Pancreas (tissue), 10 donors: ENCODE measurements at regions not wholly inside any gene's neighbourhood (a gene's known extent, or its start where the extent isn't known, plus 50 kb on each side); places are given as distances from the start of the nearest gene placed in this dataset.

Source experiments
- ATAC-seq, 4 donors: fragments of 200-7000 bp; cut with Tn5 transposase; one replicate each; pipeline versions ENCODE4 v1.8.0 to v1.9.1; 2020; ENCODE audit warnings: mild to moderate bottlenecking in 4 of 4, moderate library complexity in 4 of 4
- DNase-seq, 6 donors: peaks; one replicate each; pipeline ENCODE4 v3.0.0-alpha.2; 2020
- FAIRE-seq: peaks from 2 replicates; lab custom pipeline; 2012; peaks lifted over from hg19 to GRCh38; lab: Jason Lieb, UNC
- H3K27ac ChIP-seq, 4 donors: fragments of 200-600 bp; sonication (generic); 1 replicate in 3 of 4; 2 replicates in 1 of 4; pipeline versions ENCODE4 v1.5.0 to v1.8.0; 2020
- H3K27me3 ChIP-seq, 4 donors: fragments of 200-600 bp; one replicate each; pipeline ENCODE4 v1.8.0; 2021
- H3K36me3 ChIP-seq, 3 donors: fragments of 200-600 bp; sonication (generic) in 1 of 3; one replicate each; pipeline versions ENCODE4 v1.5.0 to v1.8.0; 2020 to 2021
- H3K4me1 ChIP-seq, 3 donors: fragments of 200-600 bp; one replicate each; pipeline ENCODE4 v1.8.0; 2021
- H3K4me3 ChIP-seq, 4 donors: fragments of 200-600 bp; sonication (generic) in 2 of 4; one replicate each; pipeline versions ENCODE4 v1.5.0 to v1.8.0; 2020 to 2021
- H3K9me3 ChIP-seq, 4 donors: fragments of 200-600 bp; one replicate each; pipeline ENCODE4 v1.8.0; 2021
- WGBS, 2 donors: extraction: QIAGEN DNeasy Blood & Tissue Kit; methylation state at CpG; one replicate each; pipeline ENCODE4 v1.1.7; 2013; 5-methylcytosine and 5-hydroxymethylcytosine counted together
- intact Hi-C, 3 donors: fragments of 100-400 bp; cut with DNase I; formaldehyde crosslinking; loops; one replicate each; pipeline versions ENCODE4 v1.11.1 to v1.14.2; 2022
- TF ChIP-seq, protein P1 (sequence below), 4 donors: fragments of 200-600 bp; sonication (generic) in 3 of 4; IDR thresholded peaks; one replicate each; pipeline versions ENCODE4 v1.5.0 to v1.8.0; 2021; ENCODE audit warnings: antibody characterized with exemption in 4 of 4
- donor health status: healthy with polysubstance abuse.
- donor health status: DM: no; HTN: no; CAD: no; lungs with moderate emphysema.
- donor health status: DM: no; HTN: no; CAD: no.
- donor health status: control.
- donor health status: control.
- donor health status: Bipolar disorder and iron deficiency.
- donor health status: DM: yes; HTN: yes; CAD: no.
- donor health status: DM: no; HTN: no; CAD: no.
- donor health status: DM: no; HTN: no; CAD: no.
- donor health status: DM: yes; HTN: yes; CAD: no.

DNA sequence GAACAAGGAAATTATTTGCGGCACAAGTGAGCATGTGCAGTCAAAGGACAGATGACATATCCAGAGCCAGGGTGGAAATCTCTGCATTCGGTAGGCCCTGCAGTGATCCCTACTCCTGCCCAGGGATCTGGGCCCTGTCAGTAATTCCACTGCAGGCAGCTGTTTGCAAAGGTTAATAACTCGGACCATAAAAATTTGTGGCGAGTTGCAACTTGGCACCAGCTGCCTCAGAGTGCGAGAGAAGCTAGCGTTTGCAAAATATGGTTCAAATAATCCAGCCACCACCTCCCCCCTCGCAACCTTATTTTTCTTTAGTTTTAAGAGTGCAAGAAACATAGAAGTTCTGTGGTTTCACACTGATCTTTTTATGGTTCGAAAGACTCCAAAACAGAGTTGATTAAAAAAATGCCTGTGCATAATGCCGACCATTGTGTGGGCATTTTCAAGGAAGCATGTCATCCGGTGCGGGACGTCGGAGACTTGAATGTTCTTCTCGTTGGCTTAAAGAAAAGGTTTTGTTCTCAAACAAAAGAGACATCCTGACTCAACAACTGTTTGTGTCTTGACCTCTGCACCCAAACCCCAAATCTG, 224.5 kb downstream of the BCL11B start:
- no peak for ATAC-seq

GRCh38 chr14:99050309-99050708, 221.7 kb downstream of the BCL11B start:
- TF ChIP-seq, protein P1, sequence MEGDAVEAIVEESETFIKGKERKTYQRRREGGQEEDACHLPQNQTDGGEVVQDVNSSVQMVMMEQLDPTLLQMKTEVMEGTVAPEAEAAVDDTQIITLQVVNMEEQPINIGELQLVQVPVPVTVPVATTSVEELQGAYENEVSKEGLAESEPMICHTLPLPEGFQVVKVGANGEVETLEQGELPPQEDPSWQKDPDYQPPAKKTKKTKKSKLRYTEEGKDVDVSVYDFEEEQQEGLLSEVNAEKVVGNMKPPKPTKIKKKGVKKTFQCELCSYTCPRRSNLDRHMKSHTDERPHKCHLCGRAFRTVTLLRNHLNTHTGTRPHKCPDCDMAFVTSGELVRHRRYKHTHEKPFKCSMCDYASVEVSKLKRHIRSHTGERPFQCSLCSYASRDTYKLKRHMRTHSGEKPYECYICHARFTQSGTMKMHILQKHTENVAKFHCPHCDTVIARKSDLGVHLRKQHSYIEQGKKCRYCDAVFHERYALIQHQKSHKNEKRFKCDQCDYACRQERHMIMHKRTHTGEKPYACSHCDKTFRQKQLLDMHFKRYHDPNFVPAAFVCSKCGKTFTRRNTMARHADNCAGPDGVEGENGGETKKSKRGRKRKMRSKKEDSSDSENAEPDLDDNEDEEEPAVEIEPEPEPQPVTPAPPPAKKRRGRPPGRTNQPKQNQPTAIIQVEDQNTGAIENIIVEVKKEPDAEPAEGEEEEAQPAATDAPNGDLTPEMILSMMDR (IDR thresholded peaks at IDR 0.05): no peak
- Histone ChIP-seq H3K27me3 (no peaks in the 10 kb centered on the region), H3K27ac (no peak overlapping the region), H3K36me3 (no peaks in the 10 kb centered on the region), H3K4me3 (no peak overlapping the region), H3K9me3 (no peaks in the 10 kb centered on the region), H3K4me1 (no peaks in the 10 kb centered on the region)
- 55 to 58% methylated on average over 1 of the region's 1 CpG for WGBS, 2 donors
- ATAC-seq (no peak), DNase-seq (no peak), FAIRE-seq (no peak)
- intact Hi-C loops: no loop called here

More for the DNA sequence above, 224.5 kb downstream of the BCL11B start:
- FAIRE-seq (no peak), DNase-seq (no peak)
- Histone ChIP-seq H3K4me1 (no peaks in the 10 kb centered on the region), H3K27me3 (no peaks in the 10 kb centered on the region), H3K27ac (no peak overlapping the region), H3K4me3 (no peak overlapping the region), H3K9me3 (no peaks in the 10 kb centered on the region), H3K36me3 (no peaks in the 10 kb centered on the region)
- intact Hi-C loops: no loop called here
- 69 to 74% methylated on average over 14 of the region's 14 CpGs for WGBS, 2 donors
- TF ChIP-seq, protein P1 (IDR thresholded peaks at IDR 0.05): no peak

- FAIRE-seq: no peak
These were observed 219.5 kb downstream of the BCL11B start for GRCh38 chr14:99052467-99052866.

GRCh38 chr14:99055019-99055418, 217.0 kb downstream of the BCL11B start:
- TF ChIP-seq, protein P1 (IDR thresholded peaks at IDR 0.05): no peak
- no peaks in the 10 kb centered on the region for H3K4me1 ChIP-seq
- FAIRE-seq: no peak
- intact Hi-C loops: no loop called here
- no peak overlapping the region for H3K27ac ChIP-seq
- DNase-seq: no peak
- H3K9me3 ChIP-seq: no peaks in the 10 kb centered on the region
- no peaks in the 10 kb centered on the region for H3K27me3 ChIP-seq
- ATAC-seq: no peak
- WGBS, 2 donors: 41 to 55% methylated on average over 4 of the region's 4 CpGs
- H3K4me3 ChIP-seq: no peak overlapping the region
- no peaks in the 10 kb centered on the region for H3K36me3 ChIP-seq

More at GRCh38 chr14:99052467-99052866, 219.5 kb downstream of the BCL11B start:
- no peaks in the 10 kb centered on the region for H3K4me1 ChIP-seq
- H3K4me3 ChIP-seq: no peak overlapping the region
- DNase-seq: no peak
- no peak for ATAC-seq
- intact Hi-C loops: no loop called here
- H3K9me3 ChIP-seq: no peaks in the 10 kb centered on the region
- TF ChIP-seq, protein P1 (IDR thresholded peaks at IDR 0.05): no peak
- no peak overlapping the region for H3K27ac ChIP-seq
- H3K36me3 ChIP-seq: no peaks in the 10 kb centered on the region
- 68 to 87% methylated on average over 2 of the region's 2 CpGs for whole genome bisulfite sequencing, 2 donors
- no peaks in the 10 kb centered on the region for H3K27me3 ChIP-seq

DNA sequence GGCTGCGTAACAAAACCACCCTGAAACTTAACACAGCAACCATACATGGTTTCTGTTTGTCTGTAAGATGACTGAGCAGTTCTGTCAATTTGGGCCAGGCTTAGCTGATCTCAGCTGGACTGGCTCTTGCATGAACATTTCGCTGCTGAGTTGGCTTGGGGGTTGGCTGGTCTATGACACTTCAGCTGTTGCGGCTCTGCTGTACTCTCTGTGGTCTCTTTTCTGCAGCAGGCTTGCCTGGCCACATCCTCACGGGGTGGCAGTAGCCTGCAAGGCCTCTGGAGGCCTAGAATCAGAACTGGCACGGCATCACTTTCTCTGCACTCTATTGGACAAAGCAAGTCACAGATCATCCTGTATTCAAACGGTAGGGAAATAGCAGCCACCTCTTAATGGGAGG, 216.2 kb downstream of the BCL11B start:
- FAIRE-seq (no peak), ATAC-seq (no peak), DNase-seq (no peak)
- no peaks in the 10 kb centered on the region for H3K27me3 ChIP-seq
- no peak overlapping the region for H3K4me3 ChIP-seq
- H3K9me3 ChIP-seq: no peaks in the 10 kb centered on the region
- TF ChIP-seq, protein P1 (IDR thresholded peaks at IDR 0.05): no peak
- H3K4me1 ChIP-seq: no peaks in the 10 kb centered on the region
- 70 to 84% methylated on average over 6 of the region's 6 CpGs for WGBS, 2 donors
- intact Hi-C loops: no loop called here
- no peak overlapping the region for H3K27ac ChIP-seq
- H3K36me3 ChIP-seq: no peaks in the 10 kb centered on the region
